ENCODE measurements at regions not wholly inside any gene's neighbourhood (a gene's known extent, or its start where the extent isn't known, plus 50 kb on each side); places are given as distances from the start of the nearest gene placed in this dataset.

- DNase-seq: no peak
These were observed 235.1 kb upstream of the DIO2 start for GRCh38 chr14:80446356-80446755.

GRCh38 chr14:80445605-80446004 is 234.3 kb upstream of the DIO2 start:
- no peak for DNase-seq

- no peak for DNase-seq
These were observed 223.4 kb upstream of the DIO2 start for GRCh38 chr14:80434574-80435321.

- no peak for DNase-seq
These were observed 222.5 kb upstream of the DIO2 start for GRCh38 chr14:80433811-80434210.

GRCh38 chr14:80428671-80429070 is 217.4 kb upstream of the DIO2 start:
- no peak for DNase-seq

- no peak for DNase-seq
These were observed 216.9 kb upstream of the DIO2 start for GRCh38 chr14:80428171-80428570.

GRCh38 chr14:80427101-80427500 is 215.8 kb upstream of the DIO2 start:
- no peak for DNase-seq

GRCh38 chr14:80426683-80427082 is 215.4 kb upstream of the DIO2 start:
- DNase-seq: no peak

- no peak for DNase-seq
These were observed 214.4 kb upstream of the DIO2 start for GRCh38 chr14:80425686-80426085.

GRCh38 chr14:80419769-80420168 is 208.5 kb upstream of the DIO2 start:
- no peak for DNase-seq

GRCh38 chr14:80419345-80419744 is 208.0 kb upstream of the DIO2 start:
- DNase-seq: no peak

- no peak for DNase-seq
These were observed 204.3 kb upstream of the DIO2 start for GRCh38 chr14:80415636-80416035.

GRCh38 chr14:80414080-80414479 is 202.8 kb upstream of the DIO2 start:
- DNase-seq: no peak

- DNase-seq: no peak
These were observed 193.1 kb upstream of the DIO2 start for GRCh38 chr14:80404413-80404812.

GRCh38 chr14:80403036-80403435 is 191.7 kb upstream of the DIO2 start:
- no peak for DNase-seq

GRCh38 chr14:80395031-80395430 is 183.7 kb upstream of the DIO2 start:
- no peak for DNase-seq

GRCh38 chr14:80393766-80394165 is 182.5 kb upstream of the DIO2 start:
- DNase-seq: no peak

- no peak for DNase-seq
These were observed 179.6 kb upstream of the DIO2 start for GRCh38 chr14:80390906-80391305.

- no peak for DNase-seq
These were observed 177.8 kb upstream of the DIO2 start for GRCh38 chr14:80388980-80389711.

- DNase-seq: no peak
These were observed 176.3 kb upstream of the DIO2 start for GRCh38 chr14:80387563-80387981.

GRCh38 chr14:80385336-80385735 is 174.0 kb upstream of the DIO2 start:
- DNase-seq: no peak

GRCh38 chr14:80383223-80383622 is 171.9 kb upstream of the DIO2 start:
- no peak for DNase-seq

- DNase-seq: no peak
These were observed 170.6 kb upstream of the DIO2 start for GRCh38 chr14:80381807-80382363.

GRCh38 chr14:80379035-80379434 is 167.7 kb upstream of the DIO2 start:
- DNase-seq: no peak

Data from GF-D8 (cell line).